HepG2 (cell line): ENCODE measurements at regions not wholly inside any gene's neighbourhood (a gene's known extent, or its start where the extent isn't known, plus 50 kb on each side); places are given as distances from the start of the nearest gene placed in this dataset.

Experiments
- CENPT ChIP-seq: sonication (generic); formaldehyde crosslinking; IDR thresholded peaks from 2 replicates; pipeline ENCODE4 v1.8.0; 2022; ENCODE audit warnings: low read depth, mild to moderate bottlenecking, moderate library complexity, missing genetic modification reagents
- FIP1L1 ChIP-seq: fragments of 200-400 bp; formaldehyde crosslinking; IDR thresholded peaks from 2 replicates; pipeline ENCODE4 v1.6.1; 2018; ENCODE audit warnings: low read depth, mild to moderate bottlenecking, low read length, moderate library complexity, borderline replicate concordance; ENCODE audit not compliant: insufficient read depth
- FLYWCH1 ChIP-seq: sonication (generic); formaldehyde crosslinking; IDR thresholded peaks from 2 replicates; pipeline ENCODE4 v1.8.1; 2023; ENCODE audit warnings: mild to moderate bottlenecking, missing genetic modification reagents
- HOXD1 ChIP-seq: sonication (generic); formaldehyde crosslinking; IDR thresholded peaks from 2 replicates; pipeline ENCODE4 v1.5.0; 2020; ENCODE audit warnings: missing genetic modification reagents
- KDM2A ChIP-seq: sonication (generic); formaldehyde crosslinking; IDR thresholded peaks from 2 replicates; pipeline ENCODE4 v1.4.0; 2020; ENCODE audit warnings: low read depth, missing genetic modification reagents, borderline replicate concordance
- MTF2 ChIP-seq: sonication (generic); formaldehyde crosslinking; IDR thresholded peaks from 2 replicates; pipeline ENCODE4 v1.5.0; 2020; ENCODE audit warnings: missing genetic modification reagents, borderline replicate concordance
- NPAS2 ChIP-seq: sonication (generic); formaldehyde crosslinking; IDR thresholded peaks from 2 replicates; pipeline ENCODE4 v1.8.0; 2022; ENCODE audit warnings: mild to moderate bottlenecking, missing genetic modification reagents, borderline replicate concordance
- PHF5A ChIP-seq: IDR thresholded peaks from one replicate; pipeline ENCODE4 v1.6.1; 2018; ENCODE audit warnings: low read depth, missing genetic modification reagents; ENCODE audit not compliant: unreplicated experiment
- ZFP90 ChIP-seq: sonication (generic); formaldehyde crosslinking; IDR thresholded peaks from 2 replicates; pipeline ENCODE4 v1.8.0; 2022; ENCODE audit warnings: missing genetic modification reagents, mild to moderate bottlenecking, inconsistent platforms, borderline replicate concordance
- ZNF468 ChIP-seq: sonication (generic); formaldehyde crosslinking; IDR thresholded peaks from 2 replicates; pipeline ENCODE4 v1.8.0; 2022; ENCODE audit warnings: mild to moderate bottlenecking, moderate library complexity, missing genetic modification reagents
- ZNF549 ChIP-seq: sonication (generic); formaldehyde crosslinking; IDR thresholded peaks from 2 replicates; pipeline ENCODE4 v1.5.0; 2020; ENCODE audit warnings: missing genetic modification reagents
- ZNF552 ChIP-seq: sonication (generic); formaldehyde crosslinking; IDR thresholded peaks from 2 replicates; pipeline ENCODE4 v1.9.0; 2022; ENCODE audit warnings: missing genetic modification reagents, mild to moderate bottlenecking, borderline replicate concordance
- ZNF660 ChIP-seq: sonication (generic); formaldehyde crosslinking; IDR thresholded peaks from 2 replicates; pipeline ENCODE4 v1.5.1; 2020; ENCODE audit warnings: mild to moderate bottlenecking, low read depth, missing genetic modification reagents, borderline replicate concordance
- TF ChIP-seq, protein P1 (sequence below): sonication (generic); formaldehyde crosslinking; IDR thresholded peaks from 2 replicates; pipeline ENCODE4 v1.4.0; 2020; ENCODE audit warnings: missing genetic modification reagents, borderline replicate concordance
- TF ChIP-seq, protein P2 (sequence below): sonication (generic); formaldehyde crosslinking; IDR thresholded peaks from 2 replicates; pipeline ENCODE4 v1.4.0; 2020; ENCODE audit warnings: missing genetic modification reagents
- TF ChIP-seq, protein P3 (sequence below): IDR thresholded peaks from 2 replicates; pipeline ENCODE4 v1.6.1; 2016; ENCODE audit warnings: low read depth, borderline replicate concordance
- TF ChIP-seq, protein P4 (sequence below): sonication (generic); formaldehyde crosslinking; IDR thresholded peaks from 2 replicates; pipeline ENCODE4 v1.5.0; 2020; ENCODE audit warnings: mild to moderate bottlenecking, missing genetic modification reagents
- TF ChIP-seq, protein P5 (sequence below): IDR thresholded peaks from 2 replicates; pipeline ENCODE4 v1.6.1; 2016; ENCODE audit warnings: missing compliant biosample characterization, missing genetic modification reagents, borderline replicate concordance
- TF ChIP-seq, protein P6 (sequence below): sonication (generic); formaldehyde crosslinking; IDR thresholded peaks from 2 replicates; pipeline ENCODE4 v1.8.0; 2022; ENCODE audit warnings: missing genetic modification reagents, low read depth, mild to moderate bottlenecking, borderline replicate concordance

DNA sequence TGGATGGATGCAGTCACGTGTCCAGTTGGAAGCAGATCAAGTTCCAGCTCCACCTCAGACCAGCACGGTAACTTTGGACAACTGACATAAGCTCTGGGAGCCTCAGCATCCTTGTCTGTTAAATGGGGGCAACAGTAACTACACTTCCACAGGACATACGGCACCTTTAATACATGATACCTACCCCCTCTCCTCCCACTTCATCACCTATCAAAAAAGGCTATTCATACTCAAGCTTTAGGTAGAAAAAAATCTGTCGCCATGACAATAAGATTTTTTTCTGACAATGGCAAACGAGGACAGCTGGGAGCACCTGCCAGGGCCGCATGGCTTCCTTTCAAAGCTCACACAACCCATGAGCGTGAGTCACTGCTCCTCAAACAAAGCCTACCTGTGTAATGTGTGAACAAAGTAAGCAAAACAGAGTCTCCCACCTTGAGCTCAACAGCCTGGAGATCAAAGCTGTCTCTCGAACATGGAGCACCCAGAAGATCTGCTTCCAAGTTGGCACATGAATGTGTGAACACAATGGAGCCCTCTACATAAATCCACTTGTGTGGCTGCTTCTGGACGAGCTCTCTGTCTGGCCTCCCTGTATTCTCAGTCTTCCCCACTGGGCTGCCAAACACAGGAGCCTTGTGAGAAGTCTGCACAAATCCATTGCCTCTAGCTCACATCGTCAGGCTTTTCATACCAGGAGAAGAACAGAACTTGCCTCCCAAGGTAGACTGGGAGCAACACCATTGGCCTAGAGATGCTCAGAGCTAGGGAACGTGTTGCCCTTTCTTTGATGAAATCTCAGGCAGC, 459.7 kb downstream of the SOX9 start (continued):
- TF ChIP-seq, protein P1, sequence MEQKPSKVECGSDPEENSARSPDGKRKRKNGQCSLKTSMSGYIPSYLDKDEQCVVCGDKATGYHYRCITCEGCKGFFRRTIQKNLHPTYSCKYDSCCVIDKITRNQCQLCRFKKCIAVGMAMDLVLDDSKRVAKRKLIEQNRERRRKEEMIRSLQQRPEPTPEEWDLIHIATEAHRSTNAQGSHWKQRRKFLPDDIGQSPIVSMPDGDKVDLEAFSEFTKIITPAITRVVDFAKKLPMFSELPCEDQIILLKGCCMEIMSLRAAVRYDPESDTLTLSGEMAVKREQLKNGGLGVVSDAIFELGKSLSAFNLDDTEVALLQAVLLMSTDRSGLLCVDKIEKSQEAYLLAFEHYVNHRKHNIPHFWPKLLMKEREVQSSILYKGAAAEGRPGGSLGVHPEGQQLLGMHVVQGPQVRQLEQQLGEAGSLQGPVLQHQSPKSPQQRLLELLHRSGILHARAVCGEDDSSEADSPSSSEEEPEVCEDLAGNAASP (CRISPR knock-in tag) = peak; percentile 99
- TF ChIP-seq CENPT = no peak
- TF ChIP-seq, protein P2, sequence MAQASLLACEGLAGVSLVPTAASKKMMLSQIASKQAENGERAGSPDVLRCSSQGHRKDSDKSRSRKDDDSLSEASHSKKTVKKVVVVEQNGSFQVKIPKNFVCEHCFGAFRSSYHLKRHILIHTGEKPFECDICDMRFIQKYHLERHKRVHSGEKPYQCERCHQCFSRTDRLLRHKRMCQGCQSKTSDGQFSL (CRISPR knock-in tag) = peak; percentile 58; the same call in 1 of the 2 replicates
- peak; percentile 74 for TF ChIP-seq KDM2A (CRISPR knock-in tag)
- no peak for TF ChIP-seq MTF2 (CRISPR knock-in tag)
- TF ChIP-seq ZNF549 (CRISPR knock-in tag) = no peak
- no peak for TF ChIP-seq NPAS2 (CRISPR knock-in tag)
- peak; percentile 64 for TF ChIP-seq PHF5A (CRISPR knock-in tag)
- TF ChIP-seq ZFP90 (CRISPR knock-in tag) = peak; percentile 74; the same call in 1 of the 2 replicates
- no peak for TF ChIP-seq ZNF468
- TF ChIP-seq HOXD1 (CRISPR knock-in tag) = peak; percentile 83
- TF ChIP-seq, protein P3, sequence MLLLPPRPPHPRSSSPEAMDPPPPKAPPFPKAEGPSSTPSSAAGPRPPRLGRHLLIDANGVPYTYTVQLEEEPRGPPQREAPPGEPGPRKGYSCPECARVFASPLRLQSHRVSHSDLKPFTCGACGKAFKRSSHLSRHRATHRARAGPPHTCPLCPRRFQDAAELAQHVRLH (CRISPR knock-in tag) = peak; percentile 97
- TF ChIP-seq, protein P4, sequence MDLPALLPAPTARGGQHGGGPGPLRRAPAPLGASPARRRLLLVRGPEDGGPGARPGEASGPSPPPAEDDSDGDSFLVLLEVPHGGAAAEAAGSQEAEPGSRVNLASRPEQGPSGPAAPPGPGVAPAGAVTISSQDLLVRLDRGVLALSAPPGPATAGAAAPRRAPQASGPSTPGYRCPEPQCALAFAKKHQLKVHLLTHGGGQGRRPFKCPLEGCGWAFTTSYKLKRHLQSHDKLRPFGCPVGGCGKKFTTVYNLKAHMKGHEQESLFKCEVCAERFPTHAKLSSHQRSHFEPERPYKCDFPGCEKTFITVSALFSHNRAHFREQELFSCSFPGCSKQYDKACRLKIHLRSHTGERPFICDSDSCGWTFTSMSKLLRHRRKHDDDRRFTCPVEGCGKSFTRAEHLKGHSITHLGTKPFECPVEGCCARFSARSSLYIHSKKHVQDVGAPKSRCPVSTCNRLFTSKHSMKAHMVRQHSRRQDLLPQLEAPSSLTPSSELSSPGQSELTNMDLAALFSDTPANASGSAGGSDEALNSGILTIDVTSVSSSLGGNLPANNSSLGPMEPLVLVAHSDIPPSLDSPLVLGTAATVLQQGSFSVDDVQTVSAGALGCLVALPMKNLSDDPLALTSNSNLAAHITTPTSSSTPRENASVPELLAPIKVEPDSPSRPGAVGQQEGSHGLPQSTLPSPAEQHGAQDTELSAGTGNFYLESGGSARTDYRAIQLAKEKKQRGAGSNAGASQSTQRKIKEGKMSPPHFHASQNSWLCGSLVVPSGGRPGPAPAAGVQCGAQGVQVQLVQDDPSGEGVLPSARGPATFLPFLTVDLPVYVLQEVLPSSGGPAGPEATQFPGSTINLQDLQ (CRISPR knock-in tag) = peak; percentile 82; the same call in 1 of the 2 replicates
- 0 out of 2 replicates have a peak, but pooled peaks have one; percentile 33 for TF ChIP-seq ZNF552 (CRISPR knock-in tag)
- TF ChIP-seq, protein P5, sequence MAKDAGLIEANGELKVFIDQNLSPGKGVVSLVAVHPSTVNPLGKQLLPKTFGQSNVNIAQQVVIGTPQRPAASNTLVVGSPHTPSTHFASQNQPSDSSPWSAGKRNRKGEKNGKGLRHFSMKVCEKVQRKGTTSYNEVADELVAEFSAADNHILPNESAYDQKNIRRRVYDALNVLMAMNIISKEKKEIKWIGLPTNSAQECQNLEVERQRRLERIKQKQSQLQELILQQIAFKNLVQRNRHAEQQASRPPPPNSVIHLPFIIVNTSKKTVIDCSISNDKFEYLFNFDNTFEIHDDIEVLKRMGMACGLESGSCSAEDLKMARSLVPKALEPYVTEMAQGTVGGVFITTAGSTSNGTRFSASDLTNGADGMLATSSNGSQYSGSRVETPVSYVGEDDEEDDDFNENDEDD = peak; percentile 72; the same call in 1 of the 2 replicates
- TF ChIP-seq FIP1L1 = no peak
- no peak for TF ChIP-seq FLYWCH1 (CRISPR knock-in tag)
- no peak for TF ChIP-seq ZNF660
- TF ChIP-seq, protein P6, sequence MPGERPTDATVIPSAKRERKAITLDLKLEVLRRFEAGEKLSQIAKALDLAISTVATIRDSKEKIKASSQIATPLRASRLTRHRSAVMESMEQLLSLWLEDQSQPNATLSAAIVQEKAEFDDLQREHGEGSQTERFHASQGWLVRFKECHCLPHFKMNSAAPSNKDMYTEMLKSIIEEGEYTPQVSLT (CRISPR knock-in tag) = no peak
